Renal cortex interstitium (tissue), 11 donors: ENCODE measurements at regions not wholly inside any gene's neighbourhood (a gene's known extent, or its start where the extent isn't known, plus 50 kb on each side); places are given as distances from the start of the nearest gene placed in this dataset.
"Not testable (repeated sequence)": the region's sequence is repeated elsewhere in the genome, so short reads cannot be mapped to it uniquely, and the experiment has no call there.

Experiments
- DNase-seq, 11 donors: peaks; one replicate each; pipeline ENCODE4 v3.0.0-alpha.2; 2013; ENCODE audit warnings: low read depth in 9 of 11, low spot score in 4 of 11; ENCODE audit errors: extremely low read depth in 1 of 11

- DNase-seq = no peak
Observed at GRCh38 chr6:139982195-139982594, 607.7 kb upstream of the CITED2 start.

GRCh38 chr6:139981768-139982181 is 607.3 kb upstream of the CITED2 start:
- peak in 8 of 11 donors; percentile 49 to 79 (median 70) for DNase-seq

- no peak for DNase-seq
Observed at GRCh38 chr6:139981066-139981624, 606.7 kb upstream of the CITED2 start.

- DNase-seq = not testable (repeated sequence)
Observed at GRCh38 chr6:139980631-139981030, 606.2 kb upstream of the CITED2 start.

- DNase-seq = peak in 8 of 11 donors; percentile 47 to 86 (median 68)
Observed at GRCh38 chr6:139979021-139979725, 604.7 kb upstream of the CITED2 start.

GRCh38 chr6:139977887-139978332 is 603.5 kb upstream of the CITED2 start:
- DNase-seq = no peak

- no peak for DNase-seq
Observed at GRCh38 chr6:139973669-139974344, 599.4 kb upstream of the CITED2 start.

- no peak for DNase-seq
Observed at GRCh38 chr6:139972116-139972515, 597.7 kb upstream of the CITED2 start.

GRCh38 chr6:139970591-139970991 is 596.1 kb upstream of the CITED2 start:
- no peak for DNase-seq

GRCh38 chr6:139967497-139967896 is 593.0 kb upstream of the CITED2 start:
- DNase-seq = no peak

- no peak for DNase-seq
Observed at GRCh38 chr6:139965393-139965792, 590.9 kb upstream of the CITED2 start.

- DNase-seq = no peak
Observed at GRCh38 chr6:139964737-139965136, 590.3 kb upstream of the CITED2 start.

- DNase-seq = no peak
Observed at GRCh38 chr6:139962654-139963347, 588.4 kb upstream of the CITED2 start.

GRCh38 chr6:139961190-139961589 is 586.7 kb upstream of the CITED2 start:
- no peak for DNase-seq

GRCh38 chr6:139960671-139961070 is 586.2 kb upstream of the CITED2 start:
- DNase-seq = no peak

GRCh38 chr6:139955366-139956155 is 581.1 kb upstream of the CITED2 start:
- no peak for DNase-seq

GRCh38 chr6:139954463-139955071 is 580.1 kb upstream of the CITED2 start:
- DNase-seq = no peak

GRCh38 chr6:139953780-139954179 is 579.3 kb upstream of the CITED2 start:
- DNase-seq = not testable (repeated sequence)

GRCh38 chr6:139951172-139951571 is 576.7 kb upstream of the CITED2 start:
- DNase-seq = no peak
